ENCODE measurements at regions not wholly inside any gene's neighbourhood (a gene's known extent, or its start where the extent isn't known, plus 50 kb on each side); places are given as distances from the start of the nearest gene placed in this dataset.

- TF ChIP-seq POLR2AphosphoS5 (IDR thresholded peaks at IDR 0.05; ENCODE audit: low read depth, low read length) (no peak), SIN3A (IDR thresholded peaks at IDR 0.05; ENCODE audit: borderline replicate concordance, insufficient read depth, low read length) (no peak), TAF1 (IDR thresholded peaks at IDR 0.05; ENCODE audit: borderline replicate concordance, insufficient read depth, low read length) (no peak)
These were observed 353.2 kb upstream of the CAMK1G start for GRCh38 chr1:209230314-209230713.

Measured in PFSK-1 (cell line).